ENCODE measurements at regions not wholly inside any gene's neighbourhood (a gene's known extent, or its start where the extent isn't known, plus 50 kb on each side); places are given as distances from the start of the nearest gene placed in this dataset.

DNA sequence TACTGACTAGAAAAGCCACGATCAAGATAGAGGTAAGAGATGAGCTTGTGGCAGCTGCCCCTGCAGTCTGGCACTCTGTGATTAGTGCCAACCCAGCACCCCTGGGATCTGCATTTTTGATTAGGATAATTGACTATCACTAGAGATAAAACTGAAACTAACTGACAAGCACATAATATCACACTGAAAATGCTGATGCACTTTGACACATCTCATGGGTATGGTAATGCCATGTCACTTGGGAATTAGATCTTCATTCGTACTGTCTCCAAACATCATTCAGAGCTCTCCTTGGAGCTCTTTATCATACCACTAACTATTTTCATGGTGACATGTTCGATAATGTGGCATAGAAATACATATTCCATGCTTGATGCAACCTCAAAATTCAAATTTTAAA is 612.9 kb upstream of the BTBD3 start (continued):
- TF ChIP-seq SIRT6 (IDR thresholded peaks at IDR 0.05; ENCODE audit: low read length), result no peak
- no peak for TF ChIP-seq CHD1 (IDR thresholded peaks at IDR 0.05; ENCODE audit: low read depth, low read length)
- TF ChIP-seq BRCA1 (IDR thresholded peaks at IDR 0.05; ENCODE audit: low read depth, low read length), result no peak

Measured in H1 (cell line).